ENCODE measurements at regions not wholly inside any gene's neighbourhood (a gene's known extent, or its start where the extent isn't known, plus 50 kb on each side); places are given as distances from the start of the nearest gene placed in this dataset.
A peak's percentile ranks its signal among the peaks of the same experiment; 100 is the strongest.

DNA sequence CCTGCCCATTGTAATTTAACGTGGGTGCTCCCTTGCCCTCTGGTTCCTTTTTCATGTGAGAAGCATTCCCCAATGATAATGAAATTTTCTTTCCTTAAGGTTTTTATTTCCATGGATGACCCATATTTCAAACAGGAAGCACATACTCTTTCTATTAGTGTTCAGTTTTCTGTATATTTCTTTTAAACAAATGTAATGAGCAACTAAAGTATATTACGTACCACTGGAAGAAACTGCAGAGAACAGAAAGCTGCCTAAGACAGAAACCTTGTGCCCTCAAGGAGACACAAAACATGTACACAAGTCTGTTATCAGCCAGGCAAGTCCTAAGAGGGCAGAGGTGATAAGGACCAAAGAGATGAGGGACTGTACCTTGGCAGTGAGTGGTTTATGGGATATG is 414.9 kb downstream of the ETNK1 start:
- Histone ChIP-seq H3K4me3 (no peak overlapping the region), H3K36me3 (replicated peaks in 1 of 2; ENCODE audit: insufficient read depth in 1 of 2, low read depth in 2 of 2) (no peaks in the 10 kb centered on the region), H3K9me3 (no peaks in the 10 kb centered on the region), H3K27ac (no peak overlapping the region), H3K27me3 (no peaks in the 10 kb centered on the region), H3K4me1 (no peaks in the 10 kb centered on the region)
- intact Hi-C loops (cut with DNase I), result no loop called here
- WGBS, 2 donors, result 66 to 76% methylated on average over 2 of the region's 2 CpGs
- DNase-seq, result no peak
- TF ChIP-seq CTCF (IDR thresholded peaks at IDR 0.05) (no peak), POLR2A (IDR thresholded peaks at IDR 0.05) (no peak)
- ATAC-seq, result no peak

DNA sequence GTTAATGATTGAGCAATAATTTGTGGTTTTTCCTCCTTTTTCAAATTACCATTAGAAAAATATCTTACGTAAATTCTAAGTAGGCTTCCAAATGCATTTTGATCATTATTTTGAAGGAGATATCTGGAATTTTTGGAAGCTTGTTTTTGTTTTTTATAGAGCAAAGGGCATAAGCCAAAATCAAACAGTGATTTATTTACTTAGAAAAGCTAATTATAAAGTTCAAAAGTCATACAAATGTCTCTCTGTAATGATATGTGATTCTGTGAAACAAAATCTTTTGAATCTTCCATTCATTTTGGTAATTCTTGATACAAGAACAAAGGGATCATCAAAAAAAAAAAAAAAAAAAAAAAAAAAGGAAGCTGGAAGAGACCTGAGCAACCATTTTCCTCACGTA is 416.8 kb downstream of the ETNK1 start:
- TF ChIP-seq POLR2A (IDR thresholded peaks at IDR 0.05), result no peak
- TF ChIP-seq CTCF (IDR thresholded peaks at IDR 0.05), result no peak
- no peak overlapping the region for H3K4me3 ChIP-seq
- WGBS, 2 donors, result 76 to 80% methylated on average over 2 of the region's 2 CpGs
- ATAC-seq (no peak), DNase-seq (no peak)
- no peaks in the 10 kb centered on the region for H3K36me3 ChIP-seq (replicated peaks in 1 of 2; ENCODE audit: insufficient read depth in 1 of 2, low read depth in 2 of 2)
- no peaks in the 10 kb centered on the region for H3K4me1 ChIP-seq
- no peaks in the 10 kb centered on the region for H3K27me3 ChIP-seq
- H3K9me3 ChIP-seq, result no peaks in the 10 kb centered on the region
- no peak overlapping the region for H3K27ac ChIP-seq
- intact Hi-C loops (cut with DNase I), result no loop called here

- intact Hi-C loops (cut with DNase I), result no loop called here
- DNase-seq (no peak), ATAC-seq (no peak)
- Histone ChIP-seq H3K27ac (no peak overlapping the region), H3K36me3 (replicated peaks in 1 of 2; ENCODE audit: insufficient read depth in 1 of 2, low read depth in 2 of 2) (no peaks in the 10 kb centered on the region), H3K4me1 (no peaks in the 10 kb centered on the region), H3K27me3 (no peaks in the 10 kb centered on the region), H3K9me3 (no peaks in the 10 kb centered on the region), H3K4me3 (no peak overlapping the region)
- 64 to 80% methylated on average over 1 of the region's 1 CpG for WGBS, 2 donors
- no peak for TF ChIP-seq CTCF (IDR thresholded peaks at IDR 0.05)
- no peak for TF ChIP-seq POLR2A (IDR thresholded peaks at IDR 0.05)
These were observed 418.7 kb downstream of the ETNK1 start for GRCh38 chr12:23043646-23044045.

- WGBS, 2 donors, result 32 to 44% methylated on average over 1 of the region's 1 CpG
- Histone ChIP-seq H3K4me3 (no peak overlapping the region), H3K9me3 (no peaks in the 10 kb centered on the region), H3K36me3 (replicated peaks in 1 of 2; ENCODE audit: insufficient read depth in 1 of 2, low read depth in 2 of 2) (no peaks in the 10 kb centered on the region), H3K4me1 (no peaks in the 10 kb centered on the region), H3K27ac (no peak overlapping the region), H3K27me3 (no peaks in the 10 kb centered on the region)
- TF ChIP-seq CTCF (IDR thresholded peaks at IDR 0.05) (no peak), POLR2A (IDR thresholded peaks at IDR 0.05) (no peak)
- DNase-seq, result no peak
- ATAC-seq, result no peak
- intact Hi-C loops (cut with DNase I), result no loop called here
These were observed 424.2 kb downstream of the ETNK1 start for GRCh38 chr12:23049180-23049579.

DNA sequence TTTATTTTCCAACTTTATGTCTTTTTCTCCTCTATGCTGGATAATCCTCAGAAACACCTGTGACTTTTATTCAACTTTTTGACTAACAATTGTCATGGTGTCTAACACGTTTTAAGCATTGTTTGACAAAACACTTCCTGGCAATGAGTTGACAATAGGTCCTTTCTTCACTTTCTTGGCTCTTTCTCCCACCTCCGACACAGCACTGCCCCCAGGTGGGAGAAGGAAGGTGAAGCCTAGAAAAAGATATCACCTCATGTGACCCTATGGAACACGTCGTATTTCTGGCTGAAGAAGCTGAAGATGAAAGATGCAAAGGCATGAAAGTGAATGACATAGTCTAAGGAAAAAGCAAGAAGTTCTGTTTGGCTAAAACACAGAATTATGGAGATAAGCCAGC is 430.0 kb downstream of the ETNK1 start:
- peak in 2 of 4 donors; percentile 7 to 20 for DNase-seq
- WGBS, 2 donors, result 1 to 5% methylated on average over 4 of the region's 4 CpGs
- no peak for ATAC-seq

More for the DNA sequence above, 430.0 kb downstream of the ETNK1 start:
- Histone ChIP-seq H3K27ac (no peak overlapping the region), H3K27me3 (no peaks in the 10 kb centered on the region), H3K9me3 (no peaks in the 10 kb centered on the region), H3K36me3 (replicated peaks in 1 of 2; ENCODE audit: insufficient read depth in 1 of 2, low read depth in 2 of 2) (no peaks in the 10 kb centered on the region), H3K4me3 (no peak overlapping the region), H3K4me1 (no peaks in the 10 kb centered on the region)
- intact Hi-C loops (cut with DNase I), result no loop called here
- peak in 6 of 7 experiments; percentile 10 to 49 (median 24) for TF ChIP-seq CTCF (IDR thresholded peaks at IDR 0.05)
- no peak for TF ChIP-seq POLR2A (IDR thresholded peaks at IDR 0.05)
